ENCODE measurements at regions not wholly inside any gene's neighbourhood (a gene's known extent, or its start where the extent isn't known, plus 50 kb on each side); places are given as distances from the start of the nearest gene placed in this dataset.

- TF ChIP-seq POLR2AphosphoS5 (IDR thresholded peaks at IDR 0.05) = no peak
- no peak for TF ChIP-seq POLR2A (IDR thresholded peaks at IDR 0.05)
- TF ChIP-seq CTCF (IDR thresholded peaks at IDR 0.05) = no peak
- no peak for TF ChIP-seq EP300 (IDR thresholded peaks at IDR 0.05; ENCODE audit: low read depth)
These were observed 104.5 kb upstream of the FAM20A start for GRCh38 chr17:68705714-68706076.

Measured in transverse colon (tissue), 4 donors.